CD8-positive, alpha-beta memory T cell (primary cell): ENCODE measurements at regions not wholly inside any gene's neighbourhood (a gene's known extent, or its start where the extent isn't known, plus 50 kb on each side); places are given as distances from the start of the nearest gene placed in this dataset.
A peak's percentile ranks its signal among the peaks of the same experiment; 100 is the strongest.
"Not testable (repeated sequence)": the region's sequence is repeated elsewhere in the genome, so short reads cannot be mapped to it uniquely, and the experiment has no call there.

Experiments
- CTCF ChIA-PET: fragments of 350-600 bp; sonication (Branson Sonifier 250); formaldehyde crosslinking; loops from one replicate; lab custom pipeline; 2021; ENCODE audit warnings: antibody characterized with exemption; lab: Charles Lee
- POLR2A ChIA-PET: fragments of 350-600 bp; sonication (Branson Sonifier 250); formaldehyde crosslinking; loops from one replicate; lab custom pipeline; 2021; ENCODE audit warnings: antibody characterized with exemption; lab: Charles Lee
- DNase-seq, 5 donors: peaks; one replicate each; pipeline versions ENCODE4 v3.0.0 to v3.0.0-alpha.2; 2020 to 2022; ENCODE audit warnings: mixed read lengths in 1 of 5
- H3K27ac ChIP-seq: one replicate; pipeline ENCODE4 v1.7.0; 2013; ENCODE audit warnings: low read depth, mild to moderate bottlenecking, low read length, moderate library complexity
- H3K27me3 ChIP-seq: 2 replicates; pipeline ENCODE4 v1.7.0; 2013; ENCODE audit warnings: low read length, mild to moderate bottlenecking; ENCODE audit not compliant: insufficient read depth, poor library complexity, severe bottlenecking
- H3K36me3 ChIP-seq: 2 replicates; pipeline ENCODE4 v1.7.0; 2013; ENCODE audit warnings: mild to moderate bottlenecking, low read length, moderate library complexity; ENCODE audit not compliant: insufficient read depth
- H3K4me1 ChIP-seq: 2 replicates; pipeline ENCODE4 v1.7.0; 2013; ENCODE audit warnings: mild to moderate bottlenecking, low read length, moderate library complexity; ENCODE audit not compliant: insufficient read depth
- H3K4me3 ChIP-seq: 2 replicates; pipeline ENCODE4 v1.7.0; 2013; ENCODE audit warnings: mild to moderate bottlenecking, low read length
- H3K9me3 ChIP-seq: 2 replicates; pipeline ENCODE4 v1.7.0; 2013; ENCODE audit warnings: mild to moderate bottlenecking, low read length
- H3K27ac Mint-ChIP-seq, 8 donors: one replicate each; pipeline ENCODE4 v1.8.0; 2020 to 2021; ENCODE audit warnings: mixed read lengths in 8 of 8, mild to moderate bottlenecking in 6 of 8, inconsistent platforms in 3 of 8, moderate library complexity in 3 of 8
- H3K27me3 Mint-ChIP-seq, 2 donors: one replicate each; pipeline ENCODE4 v1.8.0; 2020 to 2021; ENCODE audit warnings: mixed read lengths in 2 of 2, mild to moderate bottlenecking in 1 of 2, moderate library complexity in 1 of 2
- H3K36me3 Mint-ChIP-seq, 3 donors: one replicate each; pipeline ENCODE4 v1.8.0; 2020 to 2021; ENCODE audit warnings: mixed read lengths in 3 of 3, inconsistent platforms in 1 of 3, mild to moderate bottlenecking in 1 of 3
- H3K4me1 Mint-ChIP-seq, 3 donors: one replicate each; pipeline ENCODE4 v1.8.0; 2020 to 2021; ENCODE audit warnings: mixed read lengths in 3 of 3, inconsistent platforms in 1 of 3, mild to moderate bottlenecking in 1 of 3
- H3K4me3 Mint-ChIP-seq, 7 donors: one replicate each; pipeline ENCODE4 v1.8.0; 2020 to 2021; ENCODE audit warnings: mixed read lengths in 7 of 7, mild to moderate bottlenecking in 6 of 7, moderate library complexity in 4 of 7, inconsistent platforms in 2 of 7
- H3K9me3 Mint-ChIP-seq, 5 donors: one replicate each; pipeline ENCODE4 v1.8.0; 2020 to 2022; ENCODE audit warnings: mixed read lengths in 5 of 5, mild to moderate bottlenecking in 3 of 5, moderate library complexity in 2 of 5, inconsistent platforms in 1 of 5

DNA sequence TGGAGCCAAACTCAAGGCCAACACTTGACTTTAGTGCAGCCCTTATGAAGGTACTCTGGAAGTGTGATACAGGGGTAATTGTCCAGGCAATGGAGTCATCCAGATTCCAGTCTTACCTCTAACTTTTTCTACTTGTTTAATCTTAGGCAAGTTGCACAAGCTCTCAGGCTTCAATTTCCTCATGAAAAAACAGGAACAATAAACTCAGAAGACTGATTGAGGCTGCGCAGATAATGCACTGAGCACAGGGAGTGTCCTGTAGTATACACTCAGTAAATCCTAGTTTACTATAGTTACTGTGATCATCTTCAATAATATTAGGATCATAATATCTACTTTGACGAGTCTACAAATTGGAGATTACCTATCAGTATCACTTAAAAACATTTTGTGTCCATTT, 127.5 kb upstream of the SMLR1 start:
- peaks cover 26 to 48% (median 46%) of the 10 kb centered on the region in 3 donors for H3K4me1 Mint-ChIP-seq
- H3K27me3 Mint-ChIP-seq, result peaks cover 0 to 2% of the 10 kb centered on the region in 2 donors
- no peak overlapping the region for H3K27ac ChIP-seq
- peaks cover 0 to 6% (median 1%) of the 10 kb centered on the region in 5 donors for H3K9me3 Mint-ChIP-seq
- peaks cover 0 to 4% (median 0%) of the 10 kb centered on the region in 3 donors for H3K36me3 Mint-ChIP-seq
- no peaks in the 10 kb centered on the region for H3K27me3 ChIP-seq
- ChIA-PET CTCF (interaction anchor here (2.2 to 3.7 kb wide), 2 partner anchors 378 kb away, joined by 15 to 28 read pairs; no protein-coding TSS in a partner anchor), POLR2A (no interaction called here)
- H3K4me3 Mint-ChIP-seq, result no peak overlapping the region
- no peak for DNase-seq
- H3K4me1 ChIP-seq, result peaks cover 18% of the 10 kb centered on the region
- no peak overlapping the region for H3K27ac Mint-ChIP-seq
- H3K4me3 ChIP-seq, result no peak overlapping the region
- H3K9me3 ChIP-seq, result no peaks in the 10 kb centered on the region
- no peaks in the 10 kb centered on the region for H3K36me3 ChIP-seq

DNA sequence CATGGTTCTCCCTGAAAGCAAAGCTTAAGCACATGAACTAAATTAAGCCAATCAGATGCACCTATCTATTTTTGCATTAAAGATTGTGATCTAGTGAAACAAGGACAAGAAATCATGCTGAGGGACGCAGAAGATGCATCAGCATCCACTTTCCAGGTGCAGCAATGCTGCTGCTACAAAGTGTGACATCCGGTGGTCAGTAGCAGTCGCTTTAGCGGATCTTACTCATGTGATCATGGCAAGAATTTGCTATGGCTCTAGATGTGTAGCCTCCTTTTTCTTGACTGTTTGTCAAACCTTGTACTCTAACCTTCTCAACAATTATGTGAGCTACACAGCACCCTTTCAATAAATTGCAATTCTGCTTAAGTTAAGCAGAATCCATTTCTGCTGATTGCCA, 126.8 kb upstream of the SMLR1 start:
- ChIA-PET POLR2A (no interaction called here), CTCF (interaction anchor here (3.7 kb wide), 1 partner anchor 378 kb away, joined by 15 read pairs; no protein-coding TSS in a partner anchor)
- Mint-ChIP-seq H3K9me3 (peaks cover 0 to 6% (median 1%) of the 10 kb centered on the region in 5 donors), H3K4me1 (peaks cover 26 to 48% (median 46%) of the 10 kb centered on the region in 3 donors), H3K27ac (peak overlapping the region in 1 of 8 donors; percentile 13), H3K27me3 (peaks cover 0 to 2% of the 10 kb centered on the region in 2 donors), H3K4me3 (no peak overlapping the region), H3K36me3 (peaks cover 0 to 4% (median 0%) of the 10 kb centered on the region in 3 donors)
- Histone ChIP-seq H3K9me3 (no peaks in the 10 kb centered on the region), H3K4me3 (no peak overlapping the region), H3K27ac (no peak overlapping the region), H3K27me3 (no peaks in the 10 kb centered on the region), H3K36me3 (no peaks in the 10 kb centered on the region), H3K4me1 (peaks cover 18% of the 10 kb centered on the region)
- DNase-seq, result no peak

DNA sequence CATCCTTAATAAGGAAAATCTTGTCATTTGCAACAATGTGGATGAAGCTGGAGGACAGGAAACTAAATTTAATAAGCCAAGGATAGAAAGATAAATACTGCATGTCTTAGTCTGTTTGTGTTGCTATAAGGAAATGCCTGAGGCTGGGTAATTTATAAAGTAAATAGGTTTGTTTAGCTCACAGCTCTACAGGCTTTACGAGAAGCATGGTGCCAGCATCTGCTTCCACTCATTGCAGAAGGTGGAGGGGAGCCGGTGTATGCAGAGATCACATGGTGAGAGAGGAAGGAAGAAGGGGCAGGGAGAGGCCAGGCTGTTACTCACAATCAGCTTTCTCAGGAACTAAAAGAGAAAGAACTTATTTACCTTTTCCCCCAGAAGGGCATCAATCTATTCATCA, 118.9 kb upstream of the SMLR1 start:
- peak overlapping the region in 2 of 8 donors; percentile 9 to 77 for H3K27ac Mint-ChIP-seq
- CTCF ChIA-PET, result interaction anchor here (2.0 kb wide), 1 partner anchor 10 kb away, joined by 6 read pairs; no protein-coding TSS in a partner anchor
- POLR2A ChIA-PET, result no interaction called here

DNA sequence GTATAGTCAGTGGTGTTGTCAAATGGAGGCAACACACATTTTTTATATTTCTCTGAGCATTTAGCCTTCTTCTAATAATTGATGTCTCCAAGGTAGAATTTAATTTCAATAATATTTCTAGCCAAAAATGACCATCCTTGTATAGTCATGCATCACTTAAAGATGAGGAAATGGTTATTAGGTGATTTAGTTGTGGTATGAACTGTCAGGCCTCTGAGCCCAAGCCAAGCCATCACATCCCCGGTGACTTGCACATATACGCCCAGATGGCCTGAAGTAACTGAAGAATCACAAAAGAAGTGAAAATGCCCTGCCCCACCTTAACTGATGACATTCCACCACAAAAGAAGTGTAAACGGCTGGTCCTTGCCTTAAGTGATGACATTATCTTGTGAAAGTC, 115.6 kb upstream of the SMLR1 start:
- H3K36me3 ChIP-seq, H3K36me3 Mint-ChIP-seq, DNase-seq, H3K9me3 Mint-ChIP-seq, H3K4me3 ChIP-seq, H3K4me3 Mint-ChIP-seq, H3K27ac ChIP-seq, H3K27ac Mint-ChIP-seq, H3K9me3 ChIP-seq, H3K27me3 Mint-ChIP-seq, H3K27me3 ChIP-seq, H3K4me1 ChIP-seq, CTCF ChIA-PET, POLR2A ChIA-PET: not testable (repeated sequence)
- H3K4me1 Mint-ChIP-seq, result peaks cover 11 to 24% (median 13%) of the 10 kb centered on the region in 3 donors

More for the DNA sequence above, 118.9 kb upstream of the SMLR1 start:
- Histone ChIP-seq H3K36me3 (no peaks in the 10 kb centered on the region), H3K4me1 (no peaks in the 10 kb centered on the region), H3K27me3 (no peaks in the 10 kb centered on the region), H3K9me3 (no peaks in the 10 kb centered on the region), H3K4me3 (no peak overlapping the region), H3K27ac (no peak overlapping the region)
- no peak for DNase-seq
- Mint-ChIP-seq H3K4me3 (no peak overlapping the region), H3K27me3 (no peaks in the 10 kb centered on the region), H3K9me3 (peaks cover 0 to 4% (median 3%) of the 10 kb centered on the region in 5 donors), H3K36me3 (no peaks in the 10 kb centered on the region), H3K4me1 (peaks cover 11 to 18% (median 13%) of the 10 kb centered on the region in 3 donors)

DNA sequence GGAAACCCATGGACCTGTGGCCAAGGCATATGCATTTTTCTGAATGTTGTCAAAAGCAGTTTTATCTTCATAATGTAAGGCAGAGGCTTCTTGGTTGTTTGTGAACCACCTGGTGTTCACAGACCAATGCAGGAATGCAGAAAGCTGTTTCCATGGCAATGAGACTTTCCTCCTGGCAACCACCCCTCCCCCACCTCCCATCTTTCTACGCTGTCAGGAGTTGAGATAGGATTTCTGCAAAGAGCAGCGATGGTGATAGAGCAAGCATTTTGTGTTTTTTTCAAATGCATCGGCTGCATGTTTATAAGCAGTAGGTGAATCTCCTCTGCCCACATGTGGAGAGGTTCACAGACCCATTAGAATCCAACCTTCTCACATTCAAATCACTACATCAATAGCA, 114.1 kb upstream of the SMLR1 start:
- no peak overlapping the region for H3K27ac ChIP-seq
- H3K27me3 Mint-ChIP-seq, result no peaks in the 10 kb centered on the region
- CTCF ChIA-PET, result no interaction called here

DNA sequence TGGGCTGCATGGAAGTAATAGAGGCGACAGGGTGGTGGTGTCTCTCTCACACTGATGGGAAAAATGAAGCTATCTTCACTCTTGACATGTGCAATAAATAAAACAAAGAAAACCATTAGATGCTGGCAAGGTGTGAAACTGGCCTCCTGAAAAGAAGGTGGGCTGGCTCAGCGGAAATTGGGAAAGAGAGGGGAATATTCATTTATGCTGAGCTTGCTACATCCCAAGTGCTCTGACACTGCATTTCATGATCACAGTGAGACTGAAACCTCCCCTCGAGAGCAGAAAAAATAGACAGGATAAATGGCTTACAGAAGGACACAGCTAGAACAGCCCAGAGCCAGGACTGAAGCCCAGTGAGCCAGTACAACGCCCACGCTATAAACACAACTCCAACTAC, 112.1 kb upstream of the SMLR1 start:
- no peak overlapping the region for H3K4me3 ChIP-seq
- no peaks in the 10 kb centered on the region for H3K36me3 ChIP-seq
- POLR2A ChIA-PET, result no interaction called here

More for the DNA sequence above, 114.1 kb upstream of the SMLR1 start:
- no peaks in the 10 kb centered on the region for H3K36me3 Mint-ChIP-seq
- H3K4me1 Mint-ChIP-seq, result peaks cover 20 to 34% (median 21%) of the 10 kb centered on the region in 3 donors
- H3K27ac Mint-ChIP-seq, result no peak overlapping the region
- DNase-seq, result no peak
- no peaks in the 10 kb centered on the region for H3K9me3 ChIP-seq
- no peaks in the 10 kb centered on the region for H3K36me3 ChIP-seq
- no peak overlapping the region for H3K4me3 Mint-ChIP-seq
- peaks cover 13% of the 10 kb centered on the region for H3K4me1 ChIP-seq
- H3K4me3 ChIP-seq, result no peak overlapping the region
- POLR2A ChIA-PET, result no interaction called here
- H3K9me3 Mint-ChIP-seq, result no peaks in the 10 kb centered on the region
- H3K27me3 ChIP-seq, result no peaks in the 10 kb centered on the region

DNA sequence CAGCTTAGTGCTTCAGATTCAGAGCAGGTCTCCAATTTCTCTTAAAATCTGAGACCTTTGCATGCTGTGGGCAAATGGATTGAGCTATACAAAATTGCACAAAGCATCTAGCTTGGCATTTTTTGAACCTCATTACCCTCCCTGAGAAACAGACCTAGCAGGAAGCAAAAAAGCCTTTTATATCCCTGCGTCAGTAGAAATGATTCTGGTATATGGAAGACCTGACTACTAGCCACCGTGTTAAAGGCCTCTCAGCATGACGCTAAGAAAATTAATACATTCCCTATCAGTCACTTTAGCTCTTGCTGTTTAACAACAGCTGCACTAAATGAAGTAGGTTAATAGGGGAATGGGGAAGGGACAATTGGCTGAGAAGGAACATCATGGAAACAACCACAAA, 110.7 kb upstream of the SMLR1 start:
- Histone ChIP-seq H3K9me3 (no peaks in the 10 kb centered on the region), H3K27ac (no peak overlapping the region), H3K27me3 (no peaks in the 10 kb centered on the region), H3K4me1 (peaks cover 13% of the 10 kb centered on the region), H3K36me3 (no peaks in the 10 kb centered on the region), H3K4me3 (no peak overlapping the region)
- Mint-ChIP-seq H3K4me1 (peaks cover 19 to 30% (median 26%) of the 10 kb centered on the region in 3 donors), H3K4me3 (no peak overlapping the region), H3K27me3 (no peaks in the 10 kb centered on the region), H3K27ac (no peak overlapping the region), H3K9me3 (no peaks in the 10 kb centered on the region), H3K36me3 (peaks cover 0 to 12% (median 2%) of the 10 kb centered on the region in 3 donors)
- CTCF ChIA-PET, result interaction anchor here (1.5 to 2.6 kb wide), 2 partner anchors 18 to 351 kb away, joined by 3 to 10 read pairs; partner anchors contain the start of gene TMEM200A
- POLR2A ChIA-PET, result interaction anchor here (0.6 kb wide), 1 partner anchor 30 kb away, joined by 4 read pairs; no protein-coding TSS in a partner anchor
- no peak for DNase-seq

More for the DNA sequence above, 112.1 kb upstream of the SMLR1 start:
- CTCF ChIA-PET, result interaction anchor here (1.2 to 2.6 kb wide), 2 partner anchors 17 to 421 kb away, joined by 3 to 10 read pairs; no protein-coding TSS in a partner anchor
- Mint-ChIP-seq H3K27ac (no peak overlapping the region), H3K4me3 (no peak overlapping the region), H3K36me3 (peaks cover 0 to 12% (median 2%) of the 10 kb centered on the region in 3 donors), H3K9me3 (no peaks in the 10 kb centered on the region), H3K4me1 (peaks cover 19 to 30% (median 26%) of the 10 kb centered on the region in 3 donors), H3K27me3 (no peaks in the 10 kb centered on the region)
- Histone ChIP-seq H3K27ac (no peak overlapping the region), H3K4me1 (peaks cover 13% of the 10 kb centered on the region), H3K27me3 (no peaks in the 10 kb centered on the region), H3K9me3 (no peaks in the 10 kb centered on the region)
- no peak for DNase-seq

DNA sequence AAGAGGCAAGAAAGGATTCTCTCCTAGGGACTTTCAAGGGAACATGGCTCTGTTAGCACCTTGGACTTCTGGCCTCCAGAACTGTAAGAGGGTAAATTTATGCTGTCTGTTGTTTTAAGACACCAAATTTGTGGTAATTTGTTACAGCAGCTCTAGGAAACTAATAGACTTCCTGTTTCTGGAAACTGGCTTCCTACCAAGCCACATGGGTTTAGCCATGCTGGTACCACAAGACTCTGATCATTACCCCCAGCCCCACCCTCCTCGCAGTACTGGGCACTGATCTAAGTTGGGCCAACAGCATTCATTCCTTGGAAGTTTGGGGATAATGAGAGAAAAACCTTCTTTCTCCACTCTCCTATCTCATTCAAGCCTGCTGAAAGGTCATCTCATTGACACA, 109.5 kb upstream of the SMLR1 start:
- Mint-ChIP-seq H3K4me3 (peak overlapping the region in 4 of 7 donors; percentile 12 to 67 (median 50)), H3K27ac (peak overlapping the region in 1 of 8 donors; percentile 67), H3K27me3 (peaks cover 0 to 2% of the 10 kb centered on the region in 2 donors), H3K9me3 (no peaks in the 10 kb centered on the region), H3K4me1 (peaks cover 22 to 30% (median 26%) of the 10 kb centered on the region in 3 donors), H3K36me3 (peaks cover 0 to 12% (median 2%) of the 10 kb centered on the region in 3 donors)
- DNase-seq, result peak in 1 of 5 donors; percentile 10
- Histone ChIP-seq H3K4me3 (no peak overlapping the region), H3K4me1 (peaks cover 13% of the 10 kb centered on the region), H3K27me3 (no peaks in the 10 kb centered on the region), H3K27ac (no peak overlapping the region), H3K9me3 (no peaks in the 10 kb centered on the region), H3K36me3 (no peaks in the 10 kb centered on the region)
- POLR2A ChIA-PET, result no interaction called here
- CTCF ChIA-PET, result interaction anchor here (2.6 kb wide), 1 partner anchor 20 kb away, joined by 10 read pairs; no protein-coding TSS in a partner anchor
